HepG2 (cell line): ENCODE measurements at regions not wholly inside any gene's neighbourhood (a gene's known extent, or its start where the extent isn't known, plus 50 kb on each side); places are given as distances from the start of the nearest gene placed in this dataset.

ENCODE experiments used
- ATAC-seq: fragments of 200-7000 bp; cut with Tn5 transposase; 3 replicates; pipeline ENCODE4 v1.9.1; 2020; ENCODE audit warnings: mild to moderate bottlenecking, moderate library complexity
- BruUV-seq: library from RNA; stranded (reverse); fragments of 400-500 nt; replicated peaks from 2 replicates; lab custom pipeline; 2021; lab: Mats Ljungman, UMichigan
- CTCF ChIA-PET: fragments of 300-600 bp; formaldehyde crosslinking; extraction: SDS; loops from one replicate; lab custom pipeline; 2021; ENCODE audit warnings: low total read pairs, inconsistent platforms, low intra/inter-chr PET ratio; lab: Yijun Ruan, JAX
- POLR2A ChIA-PET: fragments of 350-600 bp; sonication (Branson Sonifier 250); formaldehyde crosslinking; loops from one replicate; lab custom pipeline; 2020; ENCODE audit warnings: antibody characterized with exemption, inconsistent platforms; lab: Yijun Ruan, JAX
- DNase-seq: peaks from one replicate; pipeline ENCODE4 v3.0.0-alpha.2; 2015; ENCODE audit warnings: low spot score
- FAIRE-seq: peaks from 3 replicates; lab custom pipeline; 2011; peaks lifted over from hg19 to GRCh38; lab: Jason Lieb, UNC
- H2AFZ ChIP-seq: one replicate; pipeline ENCODE4 v1.6.1; 2011; ENCODE audit warnings: low read length, inconsistent platforms
- H3K27ac ChIP-seq: fragments of 300-600 bp; 3 replicates; pipeline ENCODE4 v1.8.0; 2011; ENCODE audit warnings: mixed run types, mild to moderate bottlenecking, mixed read lengths, low read length, inconsistent platforms; ENCODE audit not compliant: insufficient read depth; ENCODE audit errors: extremely low read length
- H3K27me3 ChIP-seq, 2 experiments: fragments of 200-600 bp in 1 of 2; 2 replicates in 1 of 2; 3 replicates in 1 of 2; pipeline versions ENCODE4 v1.6.0 to v1.8.0; 2011; ENCODE audit warnings: low read length in 2 of 2, mild to moderate bottlenecking in 2 of 2, moderate library complexity in 2 of 2, inconsistent platforms in 1 of 2; ENCODE audit not compliant: insufficient read depth in 2 of 2, control insufficient read depth in 1 of 2
- H3K36me3 ChIP-seq, 2 experiments: fragments of 200-600 bp in 1 of 2; replicated peaks in 1 of 2; 2 replicates in 1 of 2; 3 replicates in 1 of 2; pipeline versions ENCODE4 v1.5.1 to v1.8.0; 2011; ENCODE audit warnings: low read length in 2 of 2, inconsistent platforms in 1 of 2; ENCODE audit not compliant: insufficient read depth in 2 of 2, control insufficient read depth in 1 of 2
- H3K4me1 ChIP-seq: 2 replicates; pipeline ENCODE4 v1.5.1; 2012; ENCODE audit warnings: low read length, inconsistent platforms; ENCODE audit not compliant: insufficient read depth
- H3K4me2 ChIP-seq: 2 replicates; pipeline ENCODE4 v1.6.0; 2011; ENCODE audit warnings: low read depth, low read length, inconsistent platforms
- H3K4me3 ChIP-seq, 3 experiments: fragments of 200-600 bp in 1 of 3; sonication (generic), shearing (Covaris generic) in 1 of 3; replicated peaks in 1 of 3; 2 replicates each; pipeline ENCODE4 v1.5.1; 2011 to 2016; ENCODE audit warnings: low read length in 3 of 3, inconsistent platforms in 2 of 3, low read depth in 2 of 3, mild to moderate bottlenecking in 2 of 3, control low read depth in 1 of 3, mixed read lengths in 1 of 3; ENCODE audit not compliant: insufficient read depth in 1 of 3
- H3K79me2 ChIP-seq: one replicate; pipeline ENCODE4 v1.6.1; 2011; ENCODE audit warnings: low read length, inconsistent platforms; ENCODE audit not compliant: insufficient read depth
- H3K9ac ChIP-seq: 2 replicates; pipeline ENCODE4 v1.6.0; 2011; ENCODE audit warnings: mild to moderate bottlenecking, low read depth, low read length, inconsistent platforms; ENCODE audit not compliant: insufficient read depth
- H3K9me3 ChIP-seq: 2 replicates; pipeline ENCODE4 v1.5.1; 2012; ENCODE audit warnings: mild to moderate bottlenecking, low read length
- H4K20me1 ChIP-seq: 2 replicates; pipeline ENCODE4 v1.6.0; 2011; ENCODE audit warnings: inconsistent platforms, mild to moderate bottlenecking, low read length, moderate library complexity; ENCODE audit not compliant: insufficient read depth
- CC2D1A ChIP-seq: sonication (generic); formaldehyde crosslinking; IDR thresholded peaks from 2 replicates; pipeline ENCODE4 v1.8.1; 2023; ENCODE audit warnings: mild to moderate bottlenecking, missing genetic modification reagents
- CHD4 ChIP-seq: fragments of 200-600 bp; sonication (generic); IDR thresholded peaks from 2 replicates; pipeline ENCODE4 v1.7.0; 2017; ENCODE audit warnings: mild to moderate bottlenecking, low read length, borderline replicate concordance
- FUBP1 ChIP-seq: sonication (generic); formaldehyde crosslinking; IDR thresholded peaks from 2 replicates; pipeline ENCODE4 v1.5.1; 2020; ENCODE audit warnings: missing genetic modification reagents, mild to moderate bottlenecking, borderline replicate concordance
- HNF4G ChIP-seq, 2 experiments: sonication (generic) in 1 of 2; formaldehyde crosslinking in 1 of 2; IDR thresholded peaks; 2 replicates each; pipeline versions ENCODE4 v1.4.0 to v1.6.1; 2011 to 2020; ENCODE audit warnings: borderline replicate concordance in 2 of 2, low read depth in 2 of 2, mild to moderate bottlenecking in 2 of 2, low read length in 1 of 2, missing genetic modification reagents in 1 of 2, moderate library complexity in 1 of 2
- NCOA1 ChIP-seq: sonication (generic); formaldehyde crosslinking; IDR thresholded peaks from 2 replicates; pipeline ENCODE4 v1.9.0; 2021; ENCODE audit warnings: missing genetic modification reagents
- STAT6 ChIP-seq: sonication (generic); formaldehyde crosslinking; IDR thresholded peaks from 2 replicates; pipeline ENCODE4 v1.4.0; 2020; ENCODE audit warnings: missing genetic modification reagents, mild to moderate bottlenecking, borderline replicate concordance
- ZNF143 ChIP-seq: sonication (generic); formaldehyde crosslinking; IDR thresholded peaks from 2 replicates; pipeline ENCODE4 v1.4.0; 2020; ENCODE audit warnings: missing genetic modification reagents
- ZNF788 ChIP-seq: sonication (generic); formaldehyde crosslinking; IDR thresholded peaks from 2 replicates; pipeline ENCODE4 v1.5.0; 2020; ENCODE audit warnings: mild to moderate bottlenecking, missing genetic modification reagents, borderline replicate concordance
- WGBS: methylation state at CpG from one replicate; pipeline ENCODE4 v1.1.6; 2017; ENCODE audit warnings: low lambda C conversion rate; 5-methylcytosine and 5-hydroxymethylcytosine counted together
- in situ Hi-C: cut with HindIII; loops from 2 replicates; pipeline ENCODE4 v1.10.0; 2017; ENCODE audit warnings: low pct_unique_long_range_greater_than_20kb; ENCODE audit not compliant: extremely low pct_ligation_motif_present
- intact Hi-C: fragments of 100-400 bp; cut with micrococcal nuclease; formaldehyde crosslinking; loops from one replicate; pipeline ENCODE4 v1.10.0; 2022; ENCODE audit not compliant: unreplicated experiment
- TF ChIP-seq, protein P1 (sequence below): sonication (generic); formaldehyde crosslinking; IDR thresholded peaks from 2 replicates; pipeline ENCODE4 v1.4.0; 2020; ENCODE audit warnings: missing genetic modification reagents
- TF ChIP-seq, protein P2 (sequence below): sonication (generic); formaldehyde crosslinking; IDR thresholded peaks from 2 replicates; pipeline ENCODE4 v1.9.0; 2021; ENCODE audit warnings: mild to moderate bottlenecking, missing genetic modification reagents

DNA sequence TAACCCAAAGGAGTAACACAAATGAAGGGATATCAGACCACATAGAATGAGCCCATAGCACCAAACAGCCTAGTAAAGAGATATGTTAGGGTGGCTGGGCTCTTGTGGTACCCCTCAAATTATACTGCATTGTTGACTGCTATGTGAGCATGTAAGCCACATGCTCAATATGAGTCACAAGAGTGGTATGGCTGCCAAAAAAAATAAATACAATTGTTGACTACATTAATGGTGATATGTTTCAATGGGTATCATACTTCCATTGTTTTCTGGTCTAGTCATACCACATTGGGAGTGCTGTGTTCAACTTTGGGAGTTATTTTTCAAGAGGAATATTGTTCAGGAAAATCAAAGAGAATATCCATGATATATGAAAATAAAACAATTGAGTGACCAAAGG lies 162.4 kb upstream of the PIK3R1 start (continued):
- TF ChIP-seq HNF4G (IDR thresholded peaks at IDR 0.05; ENCODE audit: borderline replicate concordance, low read depth, low read length) (no peak), HNF4G (CRISPR knock-in tag; IDR thresholded peaks at IDR 0.05; ENCODE audit: borderline replicate concordance, low read depth) (no peak), ZNF788 (CRISPR knock-in tag) (no peak), FUBP1 (no peak), CHD4 (no peak), CC2D1A (CRISPR knock-in tag) (no peak), ZNF143 (CRISPR knock-in tag) (no peak)

- no peaks in the 10 kb centered on the region for H3K4me1 ChIP-seq
- H3K4me2 ChIP-seq = no peak overlapping the region
- ATAC-seq (no peak), DNase-seq (no peak), FAIRE-seq (no peak)
- H3K36me3 ChIP-seq = no peaks in the 10 kb centered on the region
- WGBS = 33% methylated on average over 8 of the region's 8 CpGs
- in situ Hi-C loops (no loop called here), intact Hi-C loops (no loop called here)
- ChIA-PET CTCF (no interaction called here), POLR2A (no interaction called here)
- peaks cover 0 to 4% of the 10 kb centered on the region in 2 experiments; a peak in 1 of 5 replicates for H3K27me3 ChIP-seq
- H3K79me2 ChIP-seq = no peaks in the 10 kb centered on the region
- no peak overlapping the region for H3K9ac ChIP-seq
- peaks cover 35% of the 10 kb centered on the region for H3K9me3 ChIP-seq
- no peak overlapping the region for H3K4me3 ChIP-seq
- no peaks in the 10 kb centered on the region for H4K20me1 ChIP-seq
- H2AFZ ChIP-seq = no peak overlapping the region
- H3K27ac ChIP-seq = no peak overlapping the region
- no TSS peak for BruUV-seq
- TF ChIP-seq, protein P1, sequence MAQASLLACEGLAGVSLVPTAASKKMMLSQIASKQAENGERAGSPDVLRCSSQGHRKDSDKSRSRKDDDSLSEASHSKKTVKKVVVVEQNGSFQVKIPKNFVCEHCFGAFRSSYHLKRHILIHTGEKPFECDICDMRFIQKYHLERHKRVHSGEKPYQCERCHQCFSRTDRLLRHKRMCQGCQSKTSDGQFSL (CRISPR knock-in tag) = no peak
- TF ChIP-seq, protein P2, sequence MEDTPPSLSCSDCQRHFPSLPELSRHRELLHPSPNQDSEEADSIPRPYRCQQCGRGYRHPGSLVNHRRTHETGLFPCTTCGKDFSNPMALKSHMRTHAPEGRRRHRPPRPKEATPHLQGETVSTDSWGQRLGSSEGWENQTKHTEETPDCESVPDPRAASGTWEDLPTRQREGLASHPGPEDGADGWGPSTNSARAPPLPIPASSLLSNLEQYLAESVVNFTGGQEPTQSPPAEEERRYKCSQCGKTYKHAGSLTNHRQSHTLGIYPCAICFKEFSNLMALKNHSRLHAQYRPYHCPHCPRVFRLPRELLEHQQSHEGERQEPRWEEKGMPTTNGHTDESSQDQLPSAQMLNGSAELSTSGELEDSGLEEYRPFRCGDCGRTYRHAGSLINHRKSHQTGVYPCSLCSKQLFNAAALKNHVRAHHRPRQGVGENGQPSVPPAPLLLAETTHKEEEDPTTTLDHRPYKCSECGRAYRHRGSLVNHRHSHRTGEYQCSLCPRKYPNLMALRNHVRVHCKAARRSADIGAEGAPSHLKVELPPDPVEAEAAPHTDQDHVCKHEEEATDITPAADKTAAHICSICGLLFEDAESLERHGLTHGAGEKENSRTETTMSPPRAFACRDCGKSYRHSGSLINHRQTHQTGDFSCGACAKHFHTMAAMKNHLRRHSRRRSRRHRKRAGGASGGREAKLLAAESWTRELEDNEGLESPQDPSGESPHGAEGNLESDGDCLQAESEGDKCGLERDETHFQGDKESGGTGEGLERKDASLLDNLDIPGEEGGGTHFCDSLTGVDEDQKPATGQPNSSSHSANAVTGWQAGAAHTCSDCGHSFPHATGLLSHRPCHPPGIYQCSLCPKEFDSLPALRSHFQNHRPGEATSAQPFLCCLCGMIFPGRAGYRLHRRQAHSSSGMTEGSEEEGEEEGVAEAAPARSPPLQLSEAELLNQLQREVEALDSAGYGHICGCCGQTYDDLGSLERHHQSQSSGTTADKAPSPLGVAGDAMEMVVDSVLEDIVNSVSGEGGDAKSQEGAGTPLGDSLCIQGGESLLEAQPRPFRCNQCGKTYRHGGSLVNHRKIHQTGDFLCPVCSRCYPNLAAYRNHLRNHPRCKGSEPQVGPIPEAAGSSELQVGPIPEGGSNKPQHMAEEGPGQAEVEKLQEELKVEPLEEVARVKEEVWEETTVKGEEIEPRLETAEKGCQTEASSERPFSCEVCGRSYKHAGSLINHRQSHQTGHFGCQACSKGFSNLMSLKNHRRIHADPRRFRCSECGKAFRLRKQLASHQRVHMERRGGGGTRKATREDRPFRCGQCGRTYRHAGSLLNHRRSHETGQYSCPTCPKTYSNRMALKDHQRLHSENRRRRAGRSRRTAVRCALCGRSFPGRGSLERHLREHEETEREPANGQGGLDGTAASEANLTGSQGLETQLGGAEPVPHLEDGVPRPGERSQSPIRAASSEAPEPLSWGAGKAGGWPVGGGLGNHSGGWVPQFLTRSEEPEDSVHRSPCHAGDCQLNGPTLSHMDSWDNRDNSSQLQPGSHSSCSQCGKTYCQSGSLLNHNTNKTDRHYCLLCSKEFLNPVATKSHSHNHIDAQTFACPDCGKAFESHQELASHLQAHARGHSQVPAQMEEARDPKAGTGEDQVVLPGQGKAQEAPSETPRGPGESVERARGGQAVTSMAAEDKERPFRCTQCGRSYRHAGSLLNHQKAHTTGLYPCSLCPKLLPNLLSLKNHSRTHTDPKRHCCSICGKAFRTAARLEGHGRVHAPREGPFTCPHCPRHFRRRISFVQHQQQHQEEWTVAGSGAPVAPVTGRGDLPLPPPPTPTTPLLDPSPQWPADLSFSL (CRISPR knock-in tag) = no peak
- TF ChIP-seq NCOA1 (CRISPR knock-in tag) = no peak
- TF ChIP-seq STAT6 (CRISPR knock-in tag) = no peak
Observed at GRCh38 chr5:68049053-68049713, 166.4 kb upstream of the PIK3R1 start.
